GM12801 (cell line): ENCODE measurements at regions not wholly inside any gene's neighbourhood (a gene's known extent, or its start where the extent isn't known, plus 50 kb on each side); places are given as distances from the start of the nearest gene placed in this dataset.

Source experiments
- CTCF ChIP-seq: IDR thresholded peaks from one replicate; pipeline ENCODE4 v1.5.1; 2011; ENCODE audit warnings: control low read depth; ENCODE audit not compliant: insufficient read length; ENCODE audit errors: extremely low read depth

GRCh38 chr6:84912472-84913322, 148.3 kb upstream of the TBX18 start:
- TF ChIP-seq CTCF, result no peak

- TF ChIP-seq CTCF, result no peak
Measured at GRCh38 chr6:84910906-84911607, 146.7 kb upstream of the TBX18 start.

GRCh38 chr6:84908304-84908904, 144.0 kb upstream of the TBX18 start:
- TF ChIP-seq CTCF, result no peak

- TF ChIP-seq CTCF, result no peak
Measured at GRCh38 chr6:84906514-84906913, 142.1 kb upstream of the TBX18 start.

- TF ChIP-seq CTCF, result no peak
Measured at GRCh38 chr6:84905823-84906222, 141.4 kb upstream of the TBX18 start.

- no peak for TF ChIP-seq CTCF
Measured at GRCh38 chr6:84902354-84902928, 138.0 kb upstream of the TBX18 start.

GRCh38 chr6:84897988-84898594, 133.7 kb upstream of the TBX18 start:
- TF ChIP-seq CTCF, result no peak
